PC-3 (cell line): ENCODE measurements at regions not wholly inside any gene's neighbourhood (a gene's known extent, or its start where the extent isn't known, plus 50 kb on each side); places are given as distances from the start of the nearest gene placed in this dataset.

Experiments used
- ATAC-seq: fragments of 200-7000 bp; cut with Tn5 transposase; 2 replicates; pipeline ENCODE4 v1.9.1; 2020; ENCODE audit warnings: mild to moderate bottlenecking, moderate library complexity
- BruUV-seq: library from RNA; stranded (reverse); fragments of 400-500 nt; replicated peaks from 2 replicates; lab custom pipeline; 2021; lab: Mats Ljungman, UMichigan
- CTCF ChIA-PET: fragments of 300-600 bp; sonication (Branson Sonifier 250); formaldehyde crosslinking; loops from one replicate; lab custom pipeline; 2022; ENCODE audit warnings: antibody characterized with exemption; lab: Charles Lee
- POLR2A ChIA-PET: fragments of 300-600 bp; sonication (Branson Sonifier 250); formaldehyde crosslinking; loops from one replicate; lab custom pipeline; 2022; ENCODE audit warnings: antibody characterized with exemption; ENCODE audit not compliant: unreplicated experiment; lab: Charles Lee
- DNase-seq: peaks from one replicate; pipeline ENCODE4 v3.0.0-alpha.2; 2015
- H2AFZ ChIP-seq: fragments of 300-600 bp; sonication (generic); 2 replicates; pipeline ENCODE4 v1.6.0; 2016; ENCODE audit warnings: antibody characterized with exemption, low read length
- H3F3A ChIP-seq: fragments of 300-600 bp; sonication (generic); one replicate; pipeline ENCODE4 v1.6.0; 2017; ENCODE audit warnings: antibody characterized with exemption, low read length, control low read depth, mild to moderate bottlenecking; ENCODE audit not compliant: unreplicated experiment
- H3K27ac ChIP-seq: fragments of 300-600 bp; sonication (generic); 2 replicates; pipeline ENCODE4 v1.5.1; 2016; ENCODE audit warnings: mild to moderate bottlenecking, low read length
- H3K27me3 ChIP-seq: fragments of 300-600 bp; sonication (generic); 2 replicates; pipeline ENCODE4 v1.6.1; 2016; ENCODE audit warnings: low read length, mixed read lengths
- H3K36me3 ChIP-seq: fragments of 300-600 bp; sonication (generic); 2 replicates; pipeline ENCODE4 v1.6.1; 2016; ENCODE audit warnings: low read depth, mixed run types, low read length, mixed read lengths
- H3K4me1 ChIP-seq: fragments of 300-600 bp; sonication (generic); 2 replicates; pipeline ENCODE4 v1.5.1; 2016; ENCODE audit warnings: low read length; ENCODE audit not compliant: insufficient read depth
- H3K4me2 ChIP-seq: fragments of 300-600 bp; sonication (generic); 2 replicates; pipeline ENCODE4 v1.6.0; 2016; ENCODE audit warnings: low read length
- H3K4me3 ChIP-seq: fragments of 300-600 bp; sonication (generic); 2 replicates; pipeline ENCODE4 v1.5.1; 2016; ENCODE audit warnings: mild to moderate bottlenecking, low read length, mixed read lengths
- H3K79me2 ChIP-seq: fragments of 300-600 bp; sonication (generic); 2 replicates; pipeline ENCODE4 v1.6.1; 2017; ENCODE audit warnings: low read length, mixed read lengths
- H3K9ac ChIP-seq: fragments of 300-600 bp; sonication (generic); 2 replicates; pipeline ENCODE4 v1.6.0; 2016; ENCODE audit warnings: mild to moderate bottlenecking, low read length
- H3K9me2 ChIP-seq: fragments of 300-600 bp; sonication (generic); replicated peaks from 2 replicates; pipeline ENCODE4 v1.6.1; 2016; ENCODE audit warnings: mixed run types, low read length, mixed read lengths
- H3K9me3 ChIP-seq: fragments of 300-600 bp; sonication (generic); 2 replicates; pipeline ENCODE4 v1.6.1; 2016; ENCODE audit warnings: low read length, mixed read lengths
- H4K20me1 ChIP-seq: fragments of 300-600 bp; sonication (generic); 2 replicates; pipeline ENCODE4 v1.6.1; 2016; ENCODE audit warnings: low read length, mixed read lengths
- CTCF ChIP-seq: fragments of 300-600 bp; sonication (generic); conservative IDR thresholded peaks from 2 replicates; pipeline ENCODE4 v1.5.1; 2017; ENCODE audit warnings: antibody characterized with exemption, low read depth, mild to moderate bottlenecking, low read length
- EZH2 ChIP-seq: fragments of 300-600 bp; sonication (generic); IDR thresholded peaks from one replicate; pipeline ENCODE4 v1.6.1; 2017; ENCODE audit warnings: antibody characterized with exemption, mild to moderate bottlenecking, low read length; ENCODE audit not compliant: unreplicated experiment
- EZH2phosphoT487 ChIP-seq: fragments of 300-600 bp; sonication (generic); IDR thresholded peaks from 2 replicates; pipeline ENCODE4 v1.6.1; 2018; ENCODE audit warnings: mild to moderate bottlenecking, antibody characterized with exemption, low read length, borderline replicate concordance
- intact Hi-C: fragments of 100-400 bp; cut with micrococcal nuclease; formaldehyde crosslinking; loops from 2 replicates; pipeline ENCODE4 v1.9.0; 2023

- POLR2A ChIA-PET, result no interaction called here
- H3K4me3 ChIP-seq, result no peak overlapping the region
- H3K4me1 ChIP-seq, result no peaks in the 10 kb centered on the region
Measured at GRCh38 chr15:92779874-92780273, 120.2 kb upstream of the CHD2 start.

DNA sequence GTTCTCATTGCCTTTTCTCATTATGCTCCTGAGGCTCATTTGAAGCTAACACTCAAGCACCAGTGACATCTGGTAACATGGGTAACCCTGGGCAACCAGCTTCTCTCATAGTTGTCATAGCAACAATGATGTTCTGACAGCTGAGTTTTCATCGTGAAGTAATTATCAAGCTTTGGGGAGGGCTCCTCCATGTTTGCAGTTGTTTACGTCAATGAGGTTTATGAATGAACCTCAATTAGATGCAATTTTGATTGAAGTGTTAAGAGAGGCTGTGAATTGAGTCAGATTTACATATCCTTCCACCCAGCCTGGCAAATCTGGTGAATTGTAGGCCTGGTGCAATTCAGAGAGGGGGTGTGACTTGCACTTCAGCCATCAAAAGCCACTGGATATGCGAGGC is 119.3 kb upstream of the CHD2 start:
- Histone ChIP-seq H3K79me2 (no peaks in the 10 kb centered on the region), H3K4me3 (no peak overlapping the region), H3K9me2 (no peaks in the 10 kb centered on the region), H3K27me3 (no peaks in the 10 kb centered on the region), H3K27ac (no peak overlapping the region), H3F3A (no peaks in the 10 kb centered on the region), H3K9me3 (0 out of 2 replicates have a peak, but pooled peaks cover 3% of the 10 kb centered on the region), H3K4me2 (no peak overlapping the region), H3K36me3 (no peaks in the 10 kb centered on the region), H3K9ac (no peak overlapping the region), H3K4me1 (no peaks in the 10 kb centered on the region), H4K20me1 (no peaks in the 10 kb centered on the region), H2AFZ (no peak overlapping the region)
- intact Hi-C loops, result no loop called here
- no peak for TF ChIP-seq CTCF
- no peak for TF ChIP-seq EZH2
- TF ChIP-seq EZH2phosphoT487, result no peak
- ChIA-PET CTCF (no interaction called here), POLR2A (no interaction called here)
- no peak for ATAC-seq
- DNase-seq, result no peak
- BruUV-seq, result no TSS peak

More at GRCh38 chr15:92779874-92780273, 120.2 kb upstream of the CHD2 start:
- H3K36me3 ChIP-seq, result no peaks in the 10 kb centered on the region
- BruUV-seq, result no TSS peak
- H3F3A ChIP-seq, result no peaks in the 10 kb centered on the region
- no peaks in the 10 kb centered on the region for H3K27me3 ChIP-seq
- no peak overlapping the region for H3K27ac ChIP-seq
- no peak overlapping the region for H2AFZ ChIP-seq
- intact Hi-C loops, result no loop called here
- H4K20me1 ChIP-seq, result no peaks in the 10 kb centered on the region
- DNase-seq (no peak), ATAC-seq (no peak)
- no peak overlapping the region for H3K4me2 ChIP-seq
- no peaks in the 10 kb centered on the region for H3K79me2 ChIP-seq
- CTCF ChIA-PET, result no interaction called here
- TF ChIP-seq CTCF, result no peak
- H3K9ac ChIP-seq, result no peak overlapping the region
- H3K9me2 ChIP-seq, result no peaks in the 10 kb centered on the region
- 0 out of 2 replicates have a peak, but pooled peaks cover 3% of the 10 kb centered on the region for H3K9me3 ChIP-seq

DNA sequence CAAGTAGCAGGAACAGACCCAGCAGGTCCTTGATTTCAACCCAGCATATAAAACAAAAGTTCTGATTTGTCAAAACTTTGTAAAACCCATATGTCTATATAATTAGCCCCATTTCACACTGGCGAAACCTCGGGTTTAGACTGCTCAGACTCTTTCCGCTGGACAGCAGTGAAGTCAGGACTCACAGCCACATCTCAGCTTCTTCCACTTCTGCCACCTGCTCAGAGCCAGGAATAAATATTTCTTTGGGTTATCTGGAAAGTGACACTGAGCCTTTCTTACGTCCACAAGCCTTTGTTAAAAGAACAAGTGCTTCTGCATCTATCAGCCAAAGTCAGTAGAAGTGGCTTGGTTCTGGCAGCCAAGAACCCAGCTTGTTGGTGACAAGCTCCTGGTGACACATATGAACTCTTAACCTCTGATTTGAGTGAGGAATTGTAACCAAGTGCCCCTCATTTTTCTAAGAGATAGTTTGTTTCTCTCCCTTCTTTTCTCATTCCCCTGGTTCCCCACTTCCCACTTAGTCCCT is 118.1 kb upstream of the CHD2 start:
- Histone ChIP-seq H3K27me3 (no peaks in the 10 kb centered on the region), H2AFZ (no peak overlapping the region), H4K20me1 (no peaks in the 10 kb centered on the region), H3K4me1 (no peaks in the 10 kb centered on the region), H3K4me2 (no peak overlapping the region), H3K9me2 (no peaks in the 10 kb centered on the region), H3K4me3 (no peak overlapping the region), H3K79me2 (no peaks in the 10 kb centered on the region), H3K9me3 (0 out of 2 replicates have a peak, but pooled peaks cover 3% of the 10 kb centered on the region), H3K9ac (no peak overlapping the region), H3F3A (no peaks in the 10 kb centered on the region), H3K27ac (no peak overlapping the region), H3K36me3 (no peaks in the 10 kb centered on the region)
- CTCF ChIA-PET, result no interaction called here
- intact Hi-C loops, result no loop called here
- no peak for DNase-seq
- ATAC-seq, result no peak
- POLR2A ChIA-PET, result no interaction called here
- TF ChIP-seq EZH2, result no peak
- TF ChIP-seq EZH2phosphoT487, result no peak
- TF ChIP-seq CTCF, result no peak
- BruUV-seq, result no TSS peak
